GM03348 (cell line): ENCODE measurements at regions not wholly inside any gene's neighbourhood (a gene's known extent, or its start where the extent isn't known, plus 50 kb on each side); places are given as distances from the start of the nearest gene placed in this dataset.
A peak's percentile ranks its signal among the peaks of the same experiment; 100 is the strongest.
"Not testable (repeated sequence)": the region's sequence is repeated elsewhere in the genome, so short reads cannot be mapped to it uniquely, and the experiment has no call there.

ENCODE experiments used
- DNase-seq: peaks from one replicate; pipeline ENCODE4 v3.0.0; 2012; ENCODE audit warnings: low spot score

DNA sequence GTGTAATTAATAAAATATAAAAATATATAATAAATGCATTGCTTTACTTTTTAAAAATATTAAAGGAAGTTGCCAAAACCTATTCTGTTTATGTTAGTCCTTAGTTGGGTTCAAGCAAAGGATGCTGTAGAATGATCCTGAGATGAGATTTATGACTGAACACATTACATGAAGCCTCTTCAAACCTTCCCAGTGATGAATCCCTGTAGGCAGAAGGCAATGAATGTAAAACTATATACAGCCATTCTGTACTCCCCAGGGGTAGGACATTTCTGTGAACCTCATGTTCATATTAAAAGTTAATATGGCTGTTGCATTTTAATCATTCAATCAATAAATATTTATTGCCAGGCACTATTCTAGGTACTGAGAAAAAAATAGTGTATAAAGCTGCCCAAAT lies 166.0 kb downstream of the RFPL4B start:
- no peak for DNase-seq

GRCh38 chr6:112522587-112522986 lies 175.5 kb downstream of the RFPL4B start:
- DNase-seq, result no peak

DNA sequence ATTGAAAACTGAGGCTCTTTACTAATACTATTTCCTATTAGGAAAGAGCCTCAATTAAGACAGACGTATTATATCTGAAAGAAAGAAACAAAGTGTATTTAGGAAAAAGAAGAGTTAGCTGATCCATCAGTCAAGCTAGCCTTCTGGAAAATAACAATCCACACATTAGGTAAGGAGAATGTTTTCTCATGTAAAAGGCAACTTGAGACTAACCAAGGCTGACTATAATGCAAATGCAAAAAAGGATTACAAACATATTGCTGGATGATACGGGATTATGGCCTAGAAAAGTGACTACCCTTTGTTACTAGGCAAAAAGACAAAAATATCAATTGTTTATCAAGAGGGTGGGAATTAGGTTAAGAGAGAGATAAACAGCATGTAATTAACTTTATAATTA lies 176.9 kb downstream of the RFPL4B start:
- no peak for DNase-seq

DNA sequence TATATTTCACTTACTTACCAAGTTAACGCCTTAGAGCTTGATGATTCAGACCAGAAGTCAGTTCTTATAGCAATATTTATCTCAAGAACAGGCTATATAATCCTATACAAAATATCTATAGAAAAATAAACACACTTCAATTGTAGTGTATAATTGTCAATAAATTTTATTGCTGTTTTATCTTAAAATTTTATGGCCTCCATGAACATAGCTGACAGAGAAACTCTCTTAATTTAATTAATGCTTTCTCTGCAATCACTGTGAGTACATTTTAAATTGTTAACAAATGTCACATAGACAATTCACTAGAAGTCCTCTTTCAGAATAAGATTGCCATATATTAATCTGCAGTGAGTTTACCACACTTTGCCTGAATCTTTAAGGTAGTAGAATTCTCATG lies 178.6 kb downstream of the RFPL4B start:
- DNase-seq, result no peak

DNA sequence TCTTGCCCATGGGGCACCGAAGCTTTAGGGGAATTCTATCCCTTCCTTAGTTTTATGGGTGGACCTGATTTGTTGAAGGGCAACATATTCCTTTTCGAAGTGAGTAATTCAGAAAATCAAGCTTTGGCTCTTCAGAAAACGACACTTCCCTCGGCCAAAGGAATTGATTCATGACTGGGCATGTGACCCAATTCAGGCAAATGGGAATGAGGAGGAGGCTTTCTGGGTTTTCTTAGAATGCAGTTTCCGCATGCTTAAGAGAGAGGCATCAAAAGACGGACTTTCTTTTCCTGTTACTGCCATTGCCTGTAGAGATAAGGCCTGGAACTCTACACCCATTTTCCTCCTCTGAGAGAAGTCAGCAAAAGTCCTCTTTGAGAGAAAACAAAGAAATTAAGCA lies 179.5 kb downstream of the RFPL4B start:
- DNase-seq, result no peak

- not testable (repeated sequence) for DNase-seq
These were observed 181.2 kb downstream of the RFPL4B start for GRCh38 chr6:112528306-112528705.

DNA sequence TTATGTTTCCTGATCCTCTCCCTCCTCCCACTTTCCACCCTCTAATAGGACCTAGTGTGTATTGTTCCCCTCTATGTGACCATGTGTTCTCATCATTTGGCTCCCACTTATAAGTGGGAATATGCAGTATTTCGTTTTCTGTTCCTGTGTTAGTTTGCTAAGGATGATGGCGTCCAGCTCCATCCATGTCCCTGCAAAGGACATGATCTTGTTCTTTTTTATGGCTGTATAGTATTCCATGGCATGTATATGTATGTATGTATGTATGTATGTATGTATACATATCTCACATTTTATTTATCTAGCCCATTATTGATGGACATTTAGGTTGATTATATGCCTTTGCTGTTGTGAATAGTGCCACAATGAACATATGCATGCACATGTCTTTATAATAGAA lies 188.7 kb downstream of the RFPL4B start:
- DNase-seq, result no peak

DNA sequence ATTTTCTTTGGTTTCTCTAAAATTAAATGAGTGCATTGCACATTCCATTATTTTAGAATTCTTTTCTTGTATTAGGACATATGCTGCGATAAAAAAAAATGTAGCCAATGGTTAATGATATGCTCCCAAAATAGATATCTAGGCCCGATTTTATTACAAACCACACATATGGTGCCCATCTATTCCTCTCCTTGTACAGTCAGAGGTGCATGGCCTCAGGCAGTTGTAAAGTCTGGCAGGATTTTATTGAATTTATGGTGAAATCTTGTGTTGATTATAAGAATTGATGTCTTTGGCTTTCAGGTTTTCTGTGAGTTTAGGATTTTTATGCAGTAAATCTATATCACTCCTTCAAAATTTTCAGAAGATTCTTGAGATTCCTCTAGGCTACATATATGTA lies 192.2 kb downstream of the RFPL4B start:
- peak; percentile 6 for DNase-seq

DNA sequence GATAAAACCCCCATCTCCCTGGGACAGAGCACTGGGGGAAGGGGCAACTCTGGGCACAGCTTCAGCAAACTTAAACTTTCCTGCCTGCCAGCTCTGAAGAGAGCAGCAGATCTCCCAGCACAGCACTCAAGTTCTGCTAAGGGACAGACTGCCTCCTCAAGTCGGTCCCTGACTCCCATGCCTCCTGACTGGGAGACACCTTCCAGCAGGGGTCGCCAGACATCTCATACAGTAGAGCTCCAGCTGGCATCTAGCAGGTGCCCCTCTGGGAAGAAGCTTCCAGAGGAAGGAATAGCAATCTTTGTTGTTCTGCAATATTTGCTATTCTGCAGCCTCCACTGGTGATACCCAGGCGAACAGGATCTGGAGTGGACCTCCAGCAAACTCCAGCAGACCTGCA lies 194.7 kb downstream of the RFPL4B start:
- DNase-seq, result not testable (repeated sequence)

- DNase-seq, result not testable (repeated sequence)
These were observed 200.4 kb downstream of the RFPL4B start for GRCh38 chr6:112547321-112548085.

DNA sequence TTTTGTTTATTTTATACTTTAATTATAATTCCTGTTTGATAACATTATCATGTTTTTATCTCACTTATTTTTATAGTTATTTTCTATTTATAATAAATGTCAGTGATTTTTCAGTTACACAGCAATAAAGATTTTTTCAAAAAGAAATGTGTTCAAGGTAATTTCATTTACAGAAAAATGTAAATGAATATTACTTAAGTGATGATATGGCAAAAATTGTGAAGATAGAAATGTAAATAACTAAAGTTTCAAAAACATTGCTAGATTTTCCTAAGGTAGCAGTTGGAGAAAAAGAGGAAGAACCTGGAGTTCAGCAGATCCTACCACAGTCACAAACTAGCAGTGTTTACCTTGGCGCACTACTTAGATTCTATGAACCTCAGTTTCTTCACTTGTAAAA lies 202.6 kb downstream of the RFPL4B start:
- no peak for DNase-seq

- DNase-seq, result no peak
These were observed 210.3 kb downstream of the RFPL4B start for GRCh38 chr6:112557435-112557834.

- DNase-seq, result no peak
These were observed 210.8 kb downstream of the RFPL4B start for GRCh38 chr6:112557961-112558360.

- no peak for DNase-seq
These were observed 213.5 kb downstream of the RFPL4B start for GRCh38 chr6:112560651-112561050.

- no peak for DNase-seq
These were observed 215.4 kb downstream of the RFPL4B start for GRCh38 chr6:112562301-112563231.

DNA sequence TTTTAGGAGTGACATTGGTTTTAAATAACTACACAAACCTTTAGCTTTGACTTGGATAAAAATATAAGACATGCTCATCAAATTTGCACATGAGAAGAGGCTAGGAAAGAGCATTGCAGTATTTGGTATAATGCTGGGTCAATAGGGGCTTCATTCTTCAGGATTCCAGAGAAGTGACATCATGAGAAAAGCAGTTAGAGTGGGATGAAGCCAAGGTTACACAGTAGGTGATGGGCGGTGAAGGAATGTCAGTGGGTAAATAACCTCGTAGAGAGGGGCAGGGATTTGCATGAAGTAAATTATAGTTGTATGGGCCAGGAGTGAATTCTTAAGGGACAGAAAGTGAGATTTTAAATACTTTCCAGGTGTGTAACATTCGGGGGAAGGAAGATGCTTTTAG lies 216.2 kb downstream of the RFPL4B start:
- DNase-seq, result peak; percentile 52

DNA sequence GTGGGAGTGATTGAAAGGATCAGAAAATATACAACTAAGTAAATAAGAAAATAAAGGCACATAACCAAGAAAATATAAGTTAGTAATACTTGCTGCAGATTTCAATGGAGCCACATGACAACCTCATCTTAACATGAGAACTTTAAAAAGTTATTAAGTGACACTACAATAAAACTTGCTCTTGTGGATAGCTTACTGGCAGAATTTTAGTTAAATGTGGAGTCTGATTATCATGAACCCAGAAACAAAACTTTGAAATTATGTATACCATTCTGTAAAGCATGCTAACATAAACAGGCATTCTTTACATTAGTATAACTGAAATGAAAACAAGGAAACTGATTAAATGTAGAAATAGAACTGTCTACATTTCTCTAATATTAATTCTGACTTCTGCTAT lies 220.9 kb downstream of the RFPL4B start:
- no peak for DNase-seq

DNA sequence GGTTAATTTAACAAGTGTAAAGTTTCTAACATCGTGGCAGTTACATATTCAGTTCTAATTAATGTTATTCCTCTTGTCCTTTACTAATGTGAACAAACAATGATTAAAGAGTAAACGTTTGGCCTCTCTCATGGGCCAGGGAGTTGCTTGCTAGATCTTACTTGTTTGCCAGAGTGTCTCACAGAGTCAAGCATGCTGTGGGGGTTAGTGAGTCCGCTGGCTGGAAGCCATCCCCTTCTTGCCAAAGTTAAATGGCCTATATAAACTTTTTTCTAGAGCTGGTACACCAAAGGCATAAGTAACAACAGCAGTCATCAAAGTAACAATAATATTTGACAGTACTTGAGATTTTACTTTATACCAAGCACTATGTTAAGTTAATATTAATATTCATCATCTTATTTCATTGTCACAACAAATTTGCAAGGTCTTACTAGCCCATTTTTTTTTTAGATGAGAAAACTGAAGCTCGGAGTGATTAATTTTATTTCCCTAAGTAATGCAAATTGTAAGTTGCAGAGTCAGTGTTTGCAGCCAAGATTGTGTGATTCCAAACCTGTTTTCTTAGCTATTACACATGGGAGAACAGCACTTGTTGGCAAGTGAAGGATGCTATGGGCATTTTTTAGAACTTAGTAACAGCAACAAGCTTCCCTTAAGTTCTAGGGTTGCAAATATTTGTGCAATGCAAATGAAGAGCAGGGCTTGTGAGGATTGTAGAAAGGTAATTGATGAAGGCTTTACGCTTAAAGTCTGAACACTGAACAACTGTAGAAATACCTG lies 224.5 kb downstream of the RFPL4B start:
- DNase-seq, result peak; percentile 43

DNA sequence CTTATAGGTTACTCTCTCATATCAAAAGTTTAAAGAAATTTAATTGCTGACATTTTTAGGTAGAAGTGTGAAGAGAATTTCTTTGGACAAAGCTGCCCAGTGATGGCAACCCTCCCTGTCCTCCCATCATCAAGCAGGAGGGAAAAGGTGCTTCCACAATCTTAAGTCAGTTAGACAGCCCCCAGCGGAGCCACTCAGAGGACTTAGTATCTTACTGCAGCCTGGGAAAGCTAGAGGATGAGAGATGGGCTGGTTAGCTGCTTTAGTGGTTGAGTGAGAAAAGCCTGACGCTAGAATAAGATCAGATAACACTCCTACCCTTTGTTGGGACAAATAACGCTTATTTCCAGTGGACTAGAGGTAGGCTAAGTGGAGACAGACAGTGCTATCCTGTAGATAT lies 227.1 kb downstream of the RFPL4B start:
- DNase-seq, result no peak

GRCh38 chr6:112575309-112575834 lies 228.2 kb downstream of the RFPL4B start:
- DNase-seq, result no peak

- DNase-seq, result no peak
These were observed 229.3 kb downstream of the RFPL4B start for GRCh38 chr6:112576423-112576822.

GRCh38 chr6:112579601-112580000 lies 232.5 kb downstream of the RFPL4B start:
- DNase-seq, result no peak
